GM12874 (cell line): ENCODE measurements at regions not wholly inside any gene's neighbourhood (a gene's known extent, or its start where the extent isn't known, plus 50 kb on each side); places are given as distances from the start of the nearest gene placed in this dataset.

Source experiments
- CTCF ChIP-seq: IDR thresholded peaks from 2 replicates; pipeline ENCODE4 v1.5.1; 2011; ENCODE audit warnings: low read depth, mild to moderate bottlenecking, control low read depth, low read length, moderate library complexity; ENCODE audit not compliant: insufficient read depth

DNA sequence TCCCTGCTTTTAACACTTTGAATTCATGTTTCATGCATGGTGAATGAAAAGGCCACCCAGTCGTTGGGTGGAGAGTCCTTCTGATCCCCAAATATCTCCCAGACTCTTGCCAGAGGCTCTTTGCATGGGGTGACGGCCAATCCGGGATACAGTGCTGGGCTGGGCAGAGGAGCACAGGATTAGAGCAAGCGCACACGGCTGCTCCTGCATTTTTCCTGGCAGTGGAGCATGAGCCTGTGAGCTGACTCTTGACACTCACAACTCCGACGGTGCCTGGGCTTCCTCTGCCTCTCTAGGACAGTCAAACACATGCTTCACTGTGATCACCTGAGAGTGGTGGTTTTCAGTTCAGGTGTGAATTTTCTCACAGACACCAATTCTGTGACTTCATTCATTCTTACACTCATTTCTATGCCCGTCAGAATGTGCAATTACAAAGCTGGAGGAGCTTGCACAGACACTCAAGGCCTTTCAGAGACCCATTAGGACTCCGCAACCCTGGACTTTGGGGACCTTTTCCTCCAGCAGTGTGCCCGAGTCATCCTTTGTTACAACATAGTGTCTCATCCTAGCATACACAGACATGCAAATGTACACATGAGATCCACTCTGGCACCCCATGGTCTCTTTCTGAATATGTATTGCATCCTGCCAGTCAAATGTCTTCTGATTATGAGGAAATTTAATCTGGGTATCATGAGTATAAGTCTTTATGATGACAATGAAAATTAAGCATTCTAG is 206.6 kb downstream of the ICE1 start:
- no peak for TF ChIP-seq CTCF

- TF ChIP-seq CTCF = no peak
Measured at GRCh38 chr5:5626412-5626811, 203.9 kb downstream of the ICE1 start.

- no peak for TF ChIP-seq CTCF
Measured at GRCh38 chr5:5625491-5625890, 203.0 kb downstream of the ICE1 start.

GRCh38 chr5:5623397-5623796 is 200.9 kb downstream of the ICE1 start:
- no peak for TF ChIP-seq CTCF

DNA sequence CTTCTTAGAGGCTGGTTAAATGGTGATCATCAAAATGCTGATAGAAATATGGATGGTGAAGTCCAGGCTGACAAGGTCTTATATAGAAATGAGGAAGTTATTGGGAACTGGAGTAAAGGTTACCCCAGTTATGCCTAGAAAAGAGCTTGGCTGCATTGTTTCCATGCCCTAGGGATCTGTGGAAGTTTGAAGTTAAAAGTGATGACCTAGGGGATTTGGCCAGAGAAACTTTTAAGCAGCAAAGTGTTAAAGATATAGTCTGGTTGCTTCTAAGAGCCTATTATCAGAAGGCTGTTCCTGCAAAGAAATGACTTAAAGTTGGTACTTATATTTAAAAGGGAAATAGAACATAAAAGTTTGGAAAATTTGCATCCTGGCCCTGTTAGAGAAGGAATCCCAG is 200.3 kb downstream of the ICE1 start:
- no peak for TF ChIP-seq CTCF

DNA sequence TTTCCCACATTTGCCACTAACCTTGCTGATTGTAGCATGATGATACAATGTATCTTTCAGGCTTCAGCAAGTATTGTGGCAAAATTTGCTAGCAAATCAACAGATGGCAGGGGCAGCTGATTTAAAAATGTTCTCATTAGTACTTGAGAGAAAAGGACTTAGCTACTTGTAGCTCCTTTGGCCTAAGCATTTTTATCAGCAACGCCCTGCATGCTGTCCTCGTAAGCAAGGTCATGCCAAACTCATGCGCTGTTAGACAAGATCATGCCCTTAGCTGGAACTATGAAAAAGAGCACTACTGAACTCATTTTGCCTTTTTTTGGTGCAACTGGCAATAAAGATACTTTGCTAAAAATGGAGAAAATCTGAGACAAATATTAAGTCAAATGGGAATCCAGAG is 197.1 kb downstream of the ICE1 start:
- no peak for TF ChIP-seq CTCF

DNA sequence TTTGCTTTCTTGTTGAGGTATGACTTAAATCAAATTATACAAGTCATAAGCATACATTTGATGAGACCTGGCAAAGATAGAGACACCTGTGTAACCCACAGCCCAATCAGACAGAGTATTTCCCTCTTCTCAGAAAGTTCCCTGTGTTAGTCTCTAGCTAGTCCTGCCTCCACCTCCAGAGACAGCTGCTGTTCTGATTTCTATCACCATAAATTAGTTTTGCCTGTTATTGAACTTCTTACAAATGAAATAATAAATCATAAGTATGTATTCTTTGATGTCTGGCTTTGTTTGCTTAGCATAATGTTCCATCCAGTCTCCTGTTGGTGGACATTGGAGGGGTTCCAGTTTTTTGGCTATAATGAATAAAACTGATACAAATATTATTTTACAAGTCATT is 194.5 kb downstream of the ICE1 start:
- TF ChIP-seq CTCF = no peak
